Tibial nerve (tissue), 4 donors: ENCODE measurements at regions not wholly inside any gene's neighbourhood (a gene's known extent, or its start where the extent isn't known, plus 50 kb on each side); places are given as distances from the start of the nearest gene placed in this dataset.

Experiments used
- EP300 ChIP-seq, 2 donors: sonication (generic); formaldehyde crosslinking; IDR thresholded peaks; one replicate each; pipeline ENCODE4 v1.6.1; 2017; ENCODE audit warnings: antibody characterized with exemption in 2 of 2, mild to moderate bottlenecking in 1 of 2
- TF ChIP-seq, protein P1 (sequence below), 5 experiments: fragments of 200-600 bp in 3 of 5; fragments of 450-650 bp in 2 of 5; sonication (generic) in 3 of 5; IDR thresholded peaks; one replicate each; pipeline ENCODE4 v1.5.1; 2016 to 2019; ENCODE audit warnings: antibody characterized with exemption in 5 of 5, mild to moderate bottlenecking in 3 of 5, moderate library complexity in 2 of 5

DNA sequence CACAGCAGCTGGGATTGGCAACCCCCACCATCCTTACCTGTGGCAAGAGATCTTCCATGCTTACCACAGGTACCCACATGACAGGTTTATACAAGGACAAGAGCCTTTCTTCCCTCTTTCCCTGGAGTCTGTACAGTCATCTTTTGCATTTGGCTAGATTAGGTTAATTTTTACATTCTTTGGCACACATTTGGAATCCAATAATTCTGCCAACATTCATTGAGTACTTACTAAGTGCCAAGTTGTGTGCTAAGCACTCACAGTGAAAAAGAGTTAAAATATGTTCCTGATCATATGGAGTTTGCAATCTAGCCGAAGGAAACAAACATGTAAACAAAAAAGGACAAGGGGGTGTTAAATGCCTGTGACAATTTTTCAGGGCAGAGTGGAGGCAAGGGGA is 50.0 kb upstream of the OPCML start:
- TF ChIP-seq EP300 (IDR thresholded peaks at IDR 0.05) = no peak
- TF ChIP-seq, protein P1, sequence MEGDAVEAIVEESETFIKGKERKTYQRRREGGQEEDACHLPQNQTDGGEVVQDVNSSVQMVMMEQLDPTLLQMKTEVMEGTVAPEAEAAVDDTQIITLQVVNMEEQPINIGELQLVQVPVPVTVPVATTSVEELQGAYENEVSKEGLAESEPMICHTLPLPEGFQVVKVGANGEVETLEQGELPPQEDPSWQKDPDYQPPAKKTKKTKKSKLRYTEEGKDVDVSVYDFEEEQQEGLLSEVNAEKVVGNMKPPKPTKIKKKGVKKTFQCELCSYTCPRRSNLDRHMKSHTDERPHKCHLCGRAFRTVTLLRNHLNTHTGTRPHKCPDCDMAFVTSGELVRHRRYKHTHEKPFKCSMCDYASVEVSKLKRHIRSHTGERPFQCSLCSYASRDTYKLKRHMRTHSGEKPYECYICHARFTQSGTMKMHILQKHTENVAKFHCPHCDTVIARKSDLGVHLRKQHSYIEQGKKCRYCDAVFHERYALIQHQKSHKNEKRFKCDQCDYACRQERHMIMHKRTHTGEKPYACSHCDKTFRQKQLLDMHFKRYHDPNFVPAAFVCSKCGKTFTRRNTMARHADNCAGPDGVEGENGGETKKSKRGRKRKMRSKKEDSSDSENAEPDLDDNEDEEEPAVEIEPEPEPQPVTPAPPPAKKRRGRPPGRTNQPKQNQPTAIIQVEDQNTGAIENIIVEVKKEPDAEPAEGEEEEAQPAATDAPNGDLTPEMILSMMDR (IDR thresholded peaks at IDR 0.05) = no peak
